GM13977 (cell line): ENCODE measurements at regions not wholly inside any gene's neighbourhood (a gene's known extent, or its start where the extent isn't known, plus 50 kb on each side); places are given as distances from the start of the nearest gene placed in this dataset.

ENCODE experiments used
- DNase-seq: peaks from one replicate; pipeline ENCODE4 v3.0.0; 2012; ENCODE audit warnings: low spot score
- in situ Hi-C: fragments of 300-500 bp; cut with MboI; formaldehyde crosslinking; loops from one replicate; pipeline ENCODE4 v1.12.0; 2022; ENCODE audit warnings: low sequenced_read_pairs, low pct_unique_long_range_greater_than_20kb, mixed read lengths, inconsistent platforms; ENCODE audit not compliant: unreplicated experiment
- TF ChIP-seq, protein P1 (sequence below): IDR thresholded peaks from 2 replicates; pipeline ENCODE4 v1.5.1; 2012; ENCODE audit warnings: mild to moderate bottlenecking, control low read depth; ENCODE audit not compliant: insufficient read depth; ENCODE audit errors: extremely low read depth, missing control alignments

- no peak for DNase-seq
- TF ChIP-seq, protein P1, sequence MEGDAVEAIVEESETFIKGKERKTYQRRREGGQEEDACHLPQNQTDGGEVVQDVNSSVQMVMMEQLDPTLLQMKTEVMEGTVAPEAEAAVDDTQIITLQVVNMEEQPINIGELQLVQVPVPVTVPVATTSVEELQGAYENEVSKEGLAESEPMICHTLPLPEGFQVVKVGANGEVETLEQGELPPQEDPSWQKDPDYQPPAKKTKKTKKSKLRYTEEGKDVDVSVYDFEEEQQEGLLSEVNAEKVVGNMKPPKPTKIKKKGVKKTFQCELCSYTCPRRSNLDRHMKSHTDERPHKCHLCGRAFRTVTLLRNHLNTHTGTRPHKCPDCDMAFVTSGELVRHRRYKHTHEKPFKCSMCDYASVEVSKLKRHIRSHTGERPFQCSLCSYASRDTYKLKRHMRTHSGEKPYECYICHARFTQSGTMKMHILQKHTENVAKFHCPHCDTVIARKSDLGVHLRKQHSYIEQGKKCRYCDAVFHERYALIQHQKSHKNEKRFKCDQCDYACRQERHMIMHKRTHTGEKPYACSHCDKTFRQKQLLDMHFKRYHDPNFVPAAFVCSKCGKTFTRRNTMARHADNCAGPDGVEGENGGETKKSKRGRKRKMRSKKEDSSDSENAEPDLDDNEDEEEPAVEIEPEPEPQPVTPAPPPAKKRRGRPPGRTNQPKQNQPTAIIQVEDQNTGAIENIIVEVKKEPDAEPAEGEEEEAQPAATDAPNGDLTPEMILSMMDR = no peak
- in situ Hi-C loops = no loop called here
These were observed 322.7 kb upstream of the SEMA6A start for GRCh38 chr5:116897291-116897690.

GRCh38 chr5:116896001-116896400 lies 321.4 kb upstream of the SEMA6A start:
- TF ChIP-seq, protein P1 = no peak
- in situ Hi-C loops = no loop called here
- DNase-seq = no peak

- in situ Hi-C loops = no loop called here
- TF ChIP-seq, protein P1 = no peak
- no peak for DNase-seq
These were observed 318.4 kb upstream of the SEMA6A start for GRCh38 chr5:116892993-116893392.

- in situ Hi-C loops = no loop called here
- DNase-seq = no peak
- TF ChIP-seq, protein P1 = no peak
These were observed 312.5 kb upstream of the SEMA6A start for GRCh38 chr5:116887104-116887503.

GRCh38 chr5:116885825-116886224 lies 311.2 kb upstream of the SEMA6A start:
- no peak for DNase-seq
- TF ChIP-seq, protein P1 = no peak
- in situ Hi-C loops = no loop called here

- DNase-seq = no peak
- TF ChIP-seq, protein P1 = no peak
- in situ Hi-C loops = no loop called here
These were observed 309.3 kb upstream of the SEMA6A start for GRCh38 chr5:116883875-116884274.
